HG03442 (cell line): ENCODE measurements at regions not wholly inside any gene's neighbourhood (a gene's known extent, or its start where the extent isn't known, plus 50 kb on each side); places are given as distances from the start of the nearest gene placed in this dataset.

ENCODE experiments used
- ATAC-seq: cut with Tn5 transposase; IDR thresholded peaks from one replicate; pipeline ENCODE4 v1.9.1; 2021; ENCODE audit warnings: mild to moderate bottlenecking, moderate library complexity; ENCODE audit not compliant: unreplicated experiment

DNA sequence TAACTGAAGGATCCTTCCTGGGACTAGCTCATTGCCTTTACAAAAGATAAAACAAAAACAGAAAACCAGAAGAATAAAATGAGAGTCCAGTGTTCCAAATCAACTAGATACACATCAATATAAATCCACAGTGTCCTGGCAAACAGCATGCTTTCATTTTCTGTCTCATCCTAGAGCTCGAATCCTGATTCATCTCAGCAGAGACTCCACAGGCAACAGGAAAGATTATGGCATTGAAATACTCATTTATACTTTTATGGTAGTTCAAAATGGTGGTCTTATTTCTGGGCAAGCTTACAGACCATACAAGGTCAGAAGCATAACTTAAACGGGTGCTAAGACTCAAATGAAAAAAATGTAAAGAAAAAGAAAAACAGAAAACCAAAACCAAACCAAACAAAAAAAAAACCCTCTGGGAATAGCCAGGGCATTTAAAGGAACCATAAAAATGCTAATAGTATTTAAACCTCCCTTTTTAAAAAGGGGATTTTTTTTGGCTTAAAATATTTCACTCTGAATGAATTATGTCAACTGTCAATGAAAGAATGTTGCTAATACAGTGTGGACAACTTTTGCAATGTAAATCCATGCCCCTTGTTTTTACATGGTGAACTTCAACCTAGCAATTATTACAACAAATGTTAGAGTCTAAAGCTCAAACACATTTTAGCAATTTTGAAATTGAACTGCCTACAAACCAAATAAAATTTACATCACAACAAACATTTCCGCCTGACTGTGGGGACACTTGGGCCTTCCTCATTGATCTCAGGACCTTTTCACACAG, 57.9 kb downstream of the GPR101 start:
- ATAC-seq, result no peak

DNA sequence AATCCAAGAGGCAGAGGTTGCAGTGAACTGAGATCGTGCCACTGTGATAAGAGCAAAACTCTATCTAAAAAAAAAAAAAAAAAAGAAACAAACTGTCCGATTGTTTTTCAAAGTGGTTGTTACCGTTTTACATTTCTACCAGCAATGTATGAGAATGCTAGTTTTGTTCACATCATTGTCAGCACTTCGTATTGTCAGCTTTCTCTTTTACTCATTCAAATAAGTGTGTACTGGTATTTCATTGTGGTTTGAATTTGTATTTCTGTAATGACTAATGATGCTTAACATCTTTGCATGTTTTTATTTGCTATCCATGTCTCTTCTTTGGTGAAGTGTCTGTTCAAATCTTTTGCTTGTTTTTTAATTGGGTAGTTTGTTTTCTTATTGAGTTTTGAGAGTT, 65.8 kb downstream of the GPR101 start:
- ATAC-seq, result no peak

DNA sequence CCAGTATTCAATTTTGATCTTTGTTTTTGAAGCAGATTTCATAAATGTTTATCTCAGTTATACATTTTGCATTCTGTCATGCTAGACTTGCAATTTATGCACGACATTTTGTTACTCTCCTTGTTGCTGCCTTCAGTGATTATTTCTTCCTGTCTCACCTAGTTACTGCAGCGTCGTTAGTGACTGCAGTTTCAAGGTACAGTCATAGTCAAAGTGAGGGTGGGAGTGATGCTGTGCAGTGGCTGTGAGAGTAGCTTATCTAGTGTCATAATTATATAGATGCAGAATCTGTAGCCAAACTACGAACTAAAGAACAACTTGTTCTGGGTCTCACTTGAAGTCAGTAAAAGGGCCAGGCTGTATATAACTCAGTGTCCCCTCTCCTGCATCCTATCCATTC, 69.8 kb downstream of the GPR101 start:
- no peak for ATAC-seq

DNA sequence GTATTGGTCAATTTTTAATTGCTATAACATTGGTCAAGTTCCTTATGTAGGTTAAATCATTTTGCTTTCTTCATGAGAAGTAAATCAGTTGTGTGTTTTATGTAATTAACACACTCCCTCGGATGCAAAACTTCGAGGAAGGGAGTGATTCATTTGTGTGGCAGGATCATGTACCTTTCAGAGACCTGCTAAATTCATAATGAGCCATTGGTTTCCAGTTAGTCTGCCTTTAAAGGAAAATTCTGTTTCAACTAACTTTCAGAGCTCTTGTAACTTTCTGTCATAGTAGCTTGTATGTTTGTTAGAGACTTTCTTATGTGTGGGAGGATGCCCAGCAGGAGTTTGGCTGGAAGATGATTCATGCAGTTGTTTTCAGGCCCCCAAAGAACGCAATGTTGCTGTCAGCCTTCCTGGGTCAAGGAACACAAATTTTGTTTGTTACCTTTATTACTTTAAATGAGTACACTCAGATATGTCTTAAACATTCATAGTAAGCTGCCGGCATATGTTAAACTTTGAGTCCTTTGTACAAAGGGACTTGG, 72.1 kb downstream of the GPR101 start:
- ATAC-seq, result no peak

DNA sequence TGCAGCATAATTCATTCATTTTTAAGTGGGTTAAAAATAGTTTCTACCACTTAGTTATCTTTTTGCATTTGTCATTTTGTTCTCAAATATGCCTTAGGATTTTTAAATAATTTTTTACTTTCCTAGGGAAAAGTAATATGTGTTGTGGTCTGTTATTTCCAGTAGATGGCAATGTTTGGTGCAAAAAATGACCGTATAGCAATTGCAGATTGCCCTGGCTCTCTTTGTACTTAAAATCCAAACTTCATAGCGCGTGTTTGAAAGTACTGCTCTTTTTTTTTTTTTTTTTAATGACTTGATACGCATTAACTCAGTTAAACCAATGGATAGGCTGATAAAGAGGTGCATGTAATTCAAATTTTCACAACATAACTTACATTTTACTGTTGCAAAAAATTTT, 74.4 kb upstream of the RBMX start:
- ATAC-seq, result no peak

DNA sequence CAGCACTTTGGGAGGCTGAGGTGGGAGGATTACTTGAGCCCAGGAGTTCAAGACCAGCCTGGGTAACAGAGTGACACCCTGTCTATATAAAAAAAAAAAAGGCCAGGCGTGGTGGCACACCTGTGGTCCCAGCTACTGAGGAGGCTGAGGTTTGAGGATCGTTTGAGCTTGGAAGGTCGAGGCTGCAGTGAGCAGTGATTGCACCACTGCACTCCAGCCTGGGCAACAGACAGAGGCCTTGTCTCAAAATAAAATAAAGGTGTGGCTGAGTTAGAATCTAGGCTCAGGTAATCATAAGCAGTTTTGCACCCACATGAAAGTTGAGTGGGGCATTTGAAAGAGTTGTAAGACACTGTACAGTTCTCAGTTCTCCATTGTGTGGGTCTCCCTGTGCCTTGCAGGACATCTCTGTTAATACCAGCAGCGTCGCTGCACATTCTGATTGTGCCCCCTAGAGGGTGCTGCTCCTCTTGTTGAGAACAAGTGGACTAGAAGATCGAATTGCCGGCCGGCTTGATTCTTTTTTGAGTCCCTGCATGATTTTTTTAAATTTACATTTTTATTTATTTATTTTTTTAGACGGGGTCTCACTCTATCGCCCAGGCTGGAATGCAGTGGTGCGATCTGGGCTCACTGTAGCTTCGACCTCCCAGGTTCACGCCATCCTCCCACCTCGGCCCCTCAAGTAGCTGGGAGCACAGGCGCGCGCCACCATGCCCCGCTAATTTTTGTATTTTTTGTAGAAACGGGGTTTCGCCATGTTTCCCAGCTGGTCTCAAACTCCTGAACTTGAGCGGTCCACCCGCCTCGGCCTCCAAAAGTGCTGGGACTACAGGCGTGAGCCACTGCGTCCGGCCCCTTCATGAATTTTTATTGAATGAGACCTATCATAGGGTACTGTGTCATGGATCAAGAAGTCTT, 73.6 kb upstream of the RBMX start:
- peak; percentile 99 for ATAC-seq

DNA sequence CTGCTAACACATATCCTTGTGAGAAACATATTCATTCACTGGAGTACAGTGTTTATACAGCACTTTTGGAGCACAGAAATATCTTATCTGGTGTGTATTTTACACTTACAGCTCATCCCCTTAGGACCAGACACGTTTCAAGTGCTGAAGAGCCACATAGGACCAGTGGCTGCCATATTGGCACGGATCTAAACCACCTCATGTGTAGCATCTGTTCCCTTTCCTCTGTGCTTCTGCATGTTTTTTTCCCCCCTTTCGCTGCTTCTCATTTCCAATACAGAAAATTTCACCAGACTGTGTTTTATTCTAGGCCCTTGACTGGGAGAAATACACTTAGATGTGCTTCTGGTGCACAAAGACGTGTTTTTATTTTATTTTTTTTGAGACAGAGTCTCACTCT, 69.7 kb upstream of the RBMX start:
- ATAC-seq, result no peak

DNA sequence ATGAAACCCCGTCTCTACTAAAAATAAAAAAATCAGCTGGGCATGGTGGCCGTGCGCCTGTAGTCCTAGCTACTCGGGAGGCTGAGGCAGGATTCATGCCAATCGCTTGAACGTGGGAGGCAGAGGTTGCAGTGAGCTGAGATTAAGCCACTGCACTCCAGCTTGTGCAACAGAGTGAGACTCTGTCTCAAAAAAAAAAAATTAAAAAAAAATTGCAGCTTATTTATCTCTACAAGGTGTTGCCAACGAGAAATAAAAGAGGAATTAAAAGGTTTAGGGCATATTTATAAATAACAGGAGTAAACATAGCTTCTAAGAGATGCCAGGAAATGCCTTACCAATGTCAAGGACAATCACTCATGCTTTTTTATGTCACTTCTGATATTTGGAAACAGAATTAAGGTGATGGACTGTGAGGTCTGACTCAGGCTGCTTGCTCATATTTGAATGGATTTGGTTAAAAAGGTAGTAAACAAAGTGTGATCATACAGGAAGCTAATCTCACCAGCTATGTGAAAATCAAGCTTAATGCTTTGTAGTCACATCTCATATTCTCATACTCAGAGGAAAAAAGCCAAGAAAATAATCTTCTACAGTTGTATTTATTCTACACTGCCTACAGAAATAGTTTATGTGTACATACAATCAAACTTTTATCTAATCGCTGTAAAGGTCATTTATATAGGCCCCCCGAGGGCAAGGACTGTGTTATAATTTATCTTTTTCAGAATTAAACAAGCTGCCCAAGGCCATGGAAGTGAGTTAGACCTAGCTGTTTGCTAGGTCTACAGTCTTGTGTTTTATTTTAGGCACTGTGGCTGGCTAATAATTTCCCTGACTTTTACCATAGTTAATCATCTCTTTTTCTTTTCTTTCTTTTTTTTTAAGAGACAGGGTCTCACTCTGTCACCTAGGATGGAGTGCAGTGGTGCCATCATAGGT, 61.1 kb upstream of the RBMX start:
- ATAC-seq, result no peak

DNA sequence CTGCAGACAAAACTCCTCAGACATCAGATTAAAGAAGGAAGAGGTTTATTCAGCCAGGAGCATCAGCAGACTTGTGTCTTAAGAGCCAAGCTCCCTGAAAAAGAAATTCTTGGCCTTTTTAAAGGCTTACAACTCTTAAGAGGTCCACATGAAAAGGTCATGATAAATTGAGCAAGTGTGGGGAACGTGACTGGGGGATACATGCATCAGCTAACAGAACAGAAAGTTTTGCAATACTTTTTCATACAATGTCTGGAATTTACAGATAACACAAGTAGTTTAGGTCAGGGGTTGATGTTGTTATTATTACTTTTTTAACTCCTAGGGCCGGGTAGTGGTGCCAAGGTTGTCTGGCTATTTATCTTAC, 55.6 kb upstream of the RBMX start:
- ATAC-seq, result no peak

DNA sequence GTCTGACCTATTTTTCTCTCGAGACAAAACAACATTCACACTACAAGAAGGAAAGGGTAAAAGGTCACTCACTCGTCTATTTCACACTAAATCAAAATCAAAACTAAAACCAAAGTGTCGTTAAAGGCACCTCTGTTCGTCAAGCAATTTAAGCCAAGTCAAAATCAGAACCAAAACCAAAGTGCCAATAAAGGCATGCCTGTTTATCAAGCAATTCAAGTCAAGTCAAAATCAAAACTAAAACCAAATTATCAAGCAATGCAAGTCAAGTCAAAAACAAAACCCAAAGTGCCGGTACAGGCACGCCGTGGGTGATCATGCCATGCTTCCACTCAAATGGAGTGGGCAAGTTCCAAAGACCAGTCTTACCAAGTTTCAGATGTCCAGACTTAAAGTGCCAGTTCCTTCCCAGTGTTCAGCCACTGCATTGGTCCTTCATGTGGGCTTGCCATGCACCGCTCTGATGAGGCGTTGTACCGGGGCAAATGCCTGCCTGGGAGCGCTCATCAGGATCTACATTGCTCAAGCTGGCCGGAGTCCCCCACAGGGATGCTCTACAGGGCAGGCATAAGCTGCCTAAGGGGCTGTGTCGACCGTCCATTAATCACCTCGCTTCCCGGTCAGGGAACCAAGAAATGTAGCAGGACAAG, 55.1 kb upstream of the RBMX start:
- ATAC-seq, result peak; percentile 59

DNA sequence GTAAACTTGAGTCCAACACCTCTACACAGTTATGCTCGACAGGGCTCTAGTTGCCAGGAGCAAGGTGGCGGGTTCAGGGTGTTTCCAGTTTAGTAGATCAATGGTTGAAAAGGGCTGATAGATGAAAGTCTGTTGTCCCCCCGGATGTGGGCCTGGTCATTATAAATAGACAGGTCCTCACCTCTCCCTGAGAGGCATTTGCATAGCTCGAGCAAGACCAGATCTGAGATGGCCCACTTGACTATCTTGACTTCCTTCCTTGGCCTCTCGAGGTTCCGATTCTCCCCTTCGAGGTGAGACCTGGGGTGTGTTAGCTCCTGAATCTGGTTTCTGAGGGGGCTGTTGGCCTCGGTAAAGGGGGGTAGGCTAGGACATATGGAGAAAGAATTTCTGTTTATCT, 54.1 kb upstream of the RBMX start:
- ATAC-seq, result peak; percentile 39

DNA sequence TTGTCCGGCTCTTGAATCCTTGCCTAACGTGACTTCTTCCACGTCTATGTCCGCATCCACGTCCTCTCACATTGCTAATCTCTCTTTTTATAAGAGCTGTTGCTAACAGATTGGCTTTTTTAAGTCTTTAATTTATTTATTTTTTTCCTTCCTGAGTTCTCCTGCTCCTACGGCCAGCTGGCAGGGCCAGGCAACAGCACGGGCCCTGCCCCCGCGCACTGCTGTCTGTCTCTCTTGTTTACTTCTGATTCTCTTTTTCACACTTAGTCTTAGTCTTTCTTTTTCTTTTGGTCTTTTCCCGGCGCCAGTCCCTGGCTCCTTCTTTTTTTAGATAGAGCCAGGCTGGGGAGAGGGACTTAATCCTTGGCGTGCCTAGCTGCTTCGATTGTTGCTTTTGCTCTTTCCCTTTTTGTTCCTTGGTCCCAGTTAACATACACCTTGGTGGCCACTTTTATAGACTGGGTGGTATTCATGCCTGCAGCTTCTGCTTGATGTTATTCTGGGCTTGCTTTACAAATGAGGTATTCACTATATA, 53.2 kb upstream of the RBMX start:
- ATAC-seq, result no peak

DNA sequence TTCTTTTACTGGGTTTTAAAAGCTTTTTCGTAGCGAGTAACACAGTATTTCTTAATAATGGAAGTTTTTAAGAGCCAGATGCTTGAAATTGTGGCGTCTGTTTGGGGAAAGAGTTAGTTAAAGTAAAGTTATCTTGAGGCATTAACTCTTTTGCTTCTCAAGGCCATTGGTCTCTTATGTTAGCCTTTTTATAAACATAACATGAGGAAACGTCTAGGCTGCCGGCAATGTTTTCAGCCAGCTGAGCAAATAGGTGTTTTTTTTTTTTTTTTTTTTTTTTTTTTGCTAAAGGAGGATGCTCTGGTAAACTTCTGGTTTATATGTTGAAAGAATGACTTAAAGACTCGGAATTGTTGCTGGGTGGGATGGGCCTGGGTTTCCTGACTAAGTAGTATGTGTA, 51.1 kb upstream of the RBMX start:
- ATAC-seq, result no peak
